Caki2 (cell line): ENCODE measurements at regions not wholly inside any gene's neighbourhood (a gene's known extent, or its start where the extent isn't known, plus 50 kb on each side); places are given as distances from the start of the nearest gene placed in this dataset.
A peak's percentile ranks its signal among the peaks of the same experiment; 100 is the strongest.
"Not testable (repeated sequence)": the region's sequence is repeated elsewhere in the genome, so short reads cannot be mapped to it uniquely, and the experiment has no call there.

Experiments
- DNase-seq: peaks from one replicate; pipeline ENCODE4 v3.0.0-alpha.2; 2015; ENCODE audit warnings: low read depth
- in situ Hi-C: cut with HindIII; loops from 2 replicates; pipeline ENCODE4 v1.10.0; 2016; ENCODE audit warnings: low sequenced_read_pairs, low pct_unique_long_range_greater_than_20kb, mixed read lengths

DNA sequence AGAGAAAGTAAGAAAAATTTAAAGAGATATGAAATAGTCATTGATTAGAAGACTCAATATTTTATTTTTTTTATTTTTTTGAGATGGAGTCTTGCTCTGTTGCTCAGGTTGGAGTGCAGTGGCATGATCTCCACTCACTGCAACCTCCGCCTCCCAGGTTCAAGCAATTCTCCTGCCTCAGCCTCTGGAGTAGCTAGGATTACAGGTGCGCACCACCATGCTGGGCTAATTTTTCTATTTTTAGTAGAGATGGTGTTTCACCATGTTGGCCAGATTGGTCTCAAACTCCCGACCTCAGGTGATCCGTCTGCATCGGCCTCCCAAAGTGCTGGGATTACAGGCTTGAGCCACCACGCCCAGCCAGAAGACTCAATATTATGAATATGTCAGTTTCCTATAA, 672.6 kb downstream of the UQCRFS1 start:
- in situ Hi-C loops, DNase-seq: not testable (repeated sequence)

GRCh38 chr19:28539759-28540158, 673.2 kb downstream of the UQCRFS1 start:
- in situ Hi-C loops = no loop called here
- DNase-seq = no peak

DNA sequence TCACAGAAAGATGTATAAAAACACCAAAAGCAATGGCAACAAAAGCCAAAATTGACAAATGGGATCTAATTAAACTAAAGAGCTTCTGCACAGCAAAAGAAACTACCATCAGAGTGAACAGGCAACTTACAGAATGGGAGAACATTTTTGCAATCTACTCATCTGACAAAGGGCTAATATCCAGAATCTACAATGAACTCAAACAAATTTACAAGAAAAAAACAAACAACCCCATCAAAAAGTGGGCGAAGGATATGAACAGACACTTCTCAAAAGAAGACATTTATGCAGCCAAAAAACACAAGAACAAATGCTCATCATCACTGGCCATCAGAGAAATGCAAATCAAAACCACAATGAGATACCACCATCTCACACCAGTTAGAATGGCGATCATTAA, 674.4 kb downstream of the UQCRFS1 start:
- in situ Hi-C loops = not testable (repeated sequence)

GRCh38 chr19:28537896-28538295, 675.1 kb downstream of the UQCRFS1 start:
- no peak for DNase-seq

More for the DNA sequence above, 674.4 kb downstream of the UQCRFS1 start:
- DNase-seq = not testable (repeated sequence)

GRCh38 chr19:28537079-28537478, 675.9 kb downstream of the UQCRFS1 start:
- in situ Hi-C loops = no loop called here
- DNase-seq = no peak

More at GRCh38 chr19:28537896-28538295, 675.1 kb downstream of the UQCRFS1 start:
- in situ Hi-C loops = no loop called here

- in situ Hi-C loops = no loop called here
Observed at GRCh38 chr19:28535352-28535775, 677.6 kb downstream of the UQCRFS1 start.

GRCh38 chr19:28534766-28535351, 678.1 kb downstream of the UQCRFS1 start:
- in situ Hi-C loops = no loop called here
- DNase-seq = no peak

More at GRCh38 chr19:28535352-28535775, 677.6 kb downstream of the UQCRFS1 start:
- no peak for DNase-seq

GRCh38 chr19:28532765-28533341, 680.1 kb downstream of the UQCRFS1 start:
- DNase-seq = no peak
- in situ Hi-C loops = no loop called here

GRCh38 chr19:28531979-28532378, 681.0 kb downstream of the UQCRFS1 start:
- in situ Hi-C loops = no loop called here

GRCh38 chr19:28530406-28531035, 682.4 kb downstream of the UQCRFS1 start:
- no peak for DNase-seq
- in situ Hi-C loops = no loop called here

More at GRCh38 chr19:28531979-28532378, 681.0 kb downstream of the UQCRFS1 start:
- no peak for DNase-seq

- DNase-seq = no peak
- in situ Hi-C loops = no loop called here
Observed at GRCh38 chr19:28526038-28526437, 686.9 kb downstream of the UQCRFS1 start.

DNA sequence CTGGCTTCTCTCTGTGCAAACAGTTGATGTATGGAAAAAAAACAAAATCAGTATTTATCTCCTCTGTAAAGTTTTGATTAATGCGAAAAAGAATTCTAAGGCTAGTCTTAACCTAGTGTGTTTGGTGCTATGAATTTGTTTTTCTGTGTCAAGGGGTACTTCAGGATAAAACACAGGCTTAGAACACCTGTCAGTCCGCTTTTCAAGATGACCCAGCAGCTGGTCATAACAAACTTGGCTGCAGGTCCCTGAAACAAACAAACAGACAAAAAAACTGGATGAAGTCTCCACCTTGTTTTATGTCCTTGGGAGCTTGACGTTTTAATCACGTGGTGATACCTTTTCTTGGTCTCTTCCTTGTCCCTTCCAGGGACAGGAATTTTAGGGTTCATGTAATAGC, 689.3 kb downstream of the UQCRFS1 start:
- DNase-seq = no peak
- in situ Hi-C loops = no loop called here

- in situ Hi-C loops = no loop called here
- DNase-seq = no peak
Observed at GRCh38 chr19:28522545-28522922, 690.4 kb downstream of the UQCRFS1 start.

GRCh38 chr19:28521614-28522544, 691.1 kb downstream of the UQCRFS1 start:
- in situ Hi-C loops = no loop called here
- no peak for DNase-seq

GRCh38 chr19:28520998-28521568, 691.9 kb downstream of the UQCRFS1 start:
- in situ Hi-C loops = no loop called here
- no peak for DNase-seq

GRCh38 chr19:28519952-28520861, 692.7 kb downstream of the UQCRFS1 start:
- DNase-seq = peak; percentile 58
- in situ Hi-C loops = no loop called here

GRCh38 chr19:28519218-28519779, 693.7 kb downstream of the UQCRFS1 start:
- no peak for DNase-seq
- in situ Hi-C loops = no loop called here
